Prostate gland (tissue), 2 donors: ENCODE measurements at regions not wholly inside any gene's neighbourhood (a gene's known extent, or its start where the extent isn't known, plus 50 kb on each side); places are given as distances from the start of the nearest gene placed in this dataset.

Experiments used
- POLR2A ChIP-seq: fragments of 450-650 bp; IDR thresholded peaks from one replicate; pipeline ENCODE4 v1.6.1; 2016; ENCODE audit warnings: antibody characterized with exemption, mild to moderate bottlenecking
- POLR2AphosphoS5 ChIP-seq: sonication (generic); formaldehyde crosslinking; IDR thresholded peaks from one replicate; pipeline ENCODE4 v1.6.1; 2017; ENCODE audit warnings: antibody characterized with exemption
- TF ChIP-seq, protein P1 (sequence below), 4 experiments: fragments of 200-600 bp in 2 of 4; fragments of 450-650 bp in 2 of 4; sonication (generic) in 2 of 4; IDR thresholded peaks; 1 replicate in 3 of 4; 2 replicates in 1 of 4; pipeline ENCODE4 v1.5.1; 2016 to 2019; ENCODE audit warnings: antibody characterized with exemption in 4 of 4, mild to moderate bottlenecking in 2 of 4, moderate library complexity in 2 of 4

GRCh38 chr6:14936861-14937260 is 309.0 kb upstream of the JARID2 start:
- TF ChIP-seq, protein P1, sequence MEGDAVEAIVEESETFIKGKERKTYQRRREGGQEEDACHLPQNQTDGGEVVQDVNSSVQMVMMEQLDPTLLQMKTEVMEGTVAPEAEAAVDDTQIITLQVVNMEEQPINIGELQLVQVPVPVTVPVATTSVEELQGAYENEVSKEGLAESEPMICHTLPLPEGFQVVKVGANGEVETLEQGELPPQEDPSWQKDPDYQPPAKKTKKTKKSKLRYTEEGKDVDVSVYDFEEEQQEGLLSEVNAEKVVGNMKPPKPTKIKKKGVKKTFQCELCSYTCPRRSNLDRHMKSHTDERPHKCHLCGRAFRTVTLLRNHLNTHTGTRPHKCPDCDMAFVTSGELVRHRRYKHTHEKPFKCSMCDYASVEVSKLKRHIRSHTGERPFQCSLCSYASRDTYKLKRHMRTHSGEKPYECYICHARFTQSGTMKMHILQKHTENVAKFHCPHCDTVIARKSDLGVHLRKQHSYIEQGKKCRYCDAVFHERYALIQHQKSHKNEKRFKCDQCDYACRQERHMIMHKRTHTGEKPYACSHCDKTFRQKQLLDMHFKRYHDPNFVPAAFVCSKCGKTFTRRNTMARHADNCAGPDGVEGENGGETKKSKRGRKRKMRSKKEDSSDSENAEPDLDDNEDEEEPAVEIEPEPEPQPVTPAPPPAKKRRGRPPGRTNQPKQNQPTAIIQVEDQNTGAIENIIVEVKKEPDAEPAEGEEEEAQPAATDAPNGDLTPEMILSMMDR (IDR thresholded peaks at IDR 0.05): no peak
- TF ChIP-seq POLR2AphosphoS5 (no peak), POLR2A (no peak)
